IPS-NIHi11 (cell line): ENCODE measurements at regions not wholly inside any gene's neighbourhood (a gene's known extent, or its start where the extent isn't known, plus 50 kb on each side); places are given as distances from the start of the nearest gene placed in this dataset.
"Not testable (repeated sequence)": the region's sequence is repeated elsewhere in the genome, so short reads cannot be mapped to it uniquely, and the experiment has no call there.

Experiments
- DNase-seq: peaks from one replicate; pipeline ENCODE4 v3.0.0; 2012; ENCODE audit warnings: mixed read lengths, low spot score

DNA sequence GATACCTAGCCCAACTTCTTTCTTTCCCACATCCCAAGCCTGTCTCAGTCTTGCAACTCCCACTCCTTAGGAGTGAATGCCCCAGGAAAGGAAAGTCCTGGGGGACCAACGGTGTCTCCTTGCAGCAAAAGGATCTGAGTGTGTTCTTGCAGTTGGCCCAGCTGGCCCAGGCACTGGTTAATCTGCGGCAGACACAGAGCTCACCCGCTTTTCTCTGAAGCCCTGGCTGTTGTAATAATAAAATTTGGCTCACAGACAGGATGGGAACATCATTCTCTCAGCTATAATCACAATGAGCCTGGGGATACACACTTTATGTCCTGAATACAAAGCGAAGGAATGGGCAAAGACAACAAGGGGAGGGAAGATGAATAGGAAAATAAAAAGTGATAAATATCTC, 185.6 kb upstream of the ADRA1D start:
- no peak for DNase-seq

DNA sequence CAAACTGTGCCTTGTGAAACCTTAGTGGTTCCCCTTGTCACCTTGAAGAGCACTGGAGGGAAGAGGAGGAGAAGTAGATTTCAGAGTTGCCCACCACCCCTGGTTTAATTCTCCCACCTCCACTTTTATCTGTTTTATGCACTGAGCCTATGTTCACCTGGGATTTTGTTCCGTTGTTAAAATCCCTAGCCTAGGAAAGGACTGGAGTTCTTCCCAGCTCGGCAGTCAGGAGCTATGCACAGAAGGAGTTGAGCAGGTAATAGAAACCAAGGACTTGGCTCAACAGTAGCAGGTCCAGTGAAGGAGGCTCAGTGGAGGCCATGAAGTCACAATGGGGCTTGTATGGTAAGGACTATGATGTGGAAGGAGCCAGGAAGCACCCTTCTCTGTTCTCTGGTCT, 182.4 kb upstream of the ADRA1D start:
- no peak for DNase-seq

DNA sequence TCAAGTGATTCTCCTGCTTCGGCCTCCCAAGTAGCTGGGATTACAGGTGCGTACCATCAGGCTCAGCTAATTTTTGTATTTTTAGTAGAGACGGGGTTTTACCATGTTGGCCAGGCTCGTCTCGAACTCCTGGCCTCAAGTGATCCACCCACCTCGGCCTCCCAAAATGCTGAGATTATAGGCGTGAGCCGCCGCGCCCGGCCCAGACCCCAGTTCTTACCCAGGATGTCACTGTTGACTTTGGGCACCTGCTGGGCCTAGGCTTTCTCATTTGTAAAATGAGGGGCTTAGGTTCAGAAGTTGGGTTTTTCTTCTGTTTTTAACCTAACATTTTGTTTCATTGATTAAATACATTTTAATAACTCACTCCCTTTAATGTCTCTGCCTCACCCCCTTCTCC, 181.7 kb upstream of the ADRA1D start:
- DNase-seq: not testable (repeated sequence)

DNA sequence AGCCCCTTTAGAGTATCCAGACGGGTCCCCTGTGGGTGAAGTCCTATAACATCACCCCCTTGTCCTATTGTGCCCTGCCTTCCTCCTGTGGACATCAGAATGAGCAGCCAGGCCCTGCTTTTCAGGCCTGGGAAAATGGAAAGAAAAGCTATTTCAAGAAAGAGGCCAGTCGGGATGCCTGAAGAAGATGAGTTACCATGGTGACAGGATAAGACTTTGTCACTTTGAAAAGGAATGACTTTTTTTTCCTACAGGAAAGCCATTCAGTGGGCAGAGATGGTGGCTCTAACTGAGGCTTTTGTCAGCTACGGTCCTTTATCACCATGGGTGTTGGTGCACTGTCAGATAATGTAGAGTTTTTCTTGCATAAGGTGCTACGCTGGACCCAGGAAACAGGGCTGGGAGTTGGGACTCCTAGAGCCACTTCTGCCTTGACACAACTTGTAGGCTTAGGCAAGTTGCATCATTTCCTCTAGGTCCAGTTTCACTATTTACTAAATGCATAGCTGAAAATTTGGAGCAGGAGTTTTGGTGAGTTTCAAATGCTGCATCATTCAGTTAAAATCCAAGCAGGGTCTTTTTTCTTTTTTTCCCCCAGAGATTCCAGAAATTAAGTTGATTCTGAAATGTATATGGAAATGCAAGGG, 179.0 kb upstream of the ADRA1D start:
- no peak for DNase-seq

DNA sequence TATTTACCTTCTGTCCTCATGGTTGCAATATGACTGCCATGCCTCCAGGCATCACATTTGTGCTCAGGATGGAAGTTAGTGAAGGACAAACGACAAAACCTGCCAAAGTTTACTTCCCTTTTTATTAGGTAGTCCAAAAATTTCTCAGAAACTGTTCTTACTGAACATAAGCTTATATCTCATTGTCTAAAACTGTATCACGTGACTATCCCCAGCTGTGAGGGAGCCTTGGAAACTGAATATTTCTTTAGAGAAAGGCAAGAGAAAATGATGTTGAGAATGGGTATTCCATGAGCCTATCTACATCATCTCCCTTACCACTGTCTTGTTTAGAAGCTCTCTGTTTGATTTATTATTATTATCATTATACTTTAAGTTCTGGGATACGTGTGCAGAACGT, 169.1 kb upstream of the ADRA1D start:
- no peak for DNase-seq

DNA sequence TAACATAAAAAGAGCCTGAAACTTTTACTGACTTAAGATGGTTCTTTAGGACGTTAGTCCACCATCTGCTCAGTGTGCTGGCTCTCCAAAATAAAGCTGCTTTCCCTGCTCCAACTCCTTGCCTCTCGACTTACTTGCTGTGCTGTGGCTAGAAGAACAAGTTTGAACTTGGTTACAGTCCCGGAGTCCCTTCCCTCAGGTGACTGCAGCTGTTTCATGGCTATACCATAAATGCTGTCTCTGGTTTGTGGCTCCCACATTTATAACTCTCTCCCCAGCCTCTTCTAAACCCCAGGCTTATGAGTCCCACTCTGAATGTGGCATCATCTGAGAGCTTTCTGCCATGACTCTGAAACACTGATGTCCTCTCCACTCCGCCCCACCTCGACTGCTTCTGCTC, 166.2 kb upstream of the ADRA1D start:
- no peak for DNase-seq

DNA sequence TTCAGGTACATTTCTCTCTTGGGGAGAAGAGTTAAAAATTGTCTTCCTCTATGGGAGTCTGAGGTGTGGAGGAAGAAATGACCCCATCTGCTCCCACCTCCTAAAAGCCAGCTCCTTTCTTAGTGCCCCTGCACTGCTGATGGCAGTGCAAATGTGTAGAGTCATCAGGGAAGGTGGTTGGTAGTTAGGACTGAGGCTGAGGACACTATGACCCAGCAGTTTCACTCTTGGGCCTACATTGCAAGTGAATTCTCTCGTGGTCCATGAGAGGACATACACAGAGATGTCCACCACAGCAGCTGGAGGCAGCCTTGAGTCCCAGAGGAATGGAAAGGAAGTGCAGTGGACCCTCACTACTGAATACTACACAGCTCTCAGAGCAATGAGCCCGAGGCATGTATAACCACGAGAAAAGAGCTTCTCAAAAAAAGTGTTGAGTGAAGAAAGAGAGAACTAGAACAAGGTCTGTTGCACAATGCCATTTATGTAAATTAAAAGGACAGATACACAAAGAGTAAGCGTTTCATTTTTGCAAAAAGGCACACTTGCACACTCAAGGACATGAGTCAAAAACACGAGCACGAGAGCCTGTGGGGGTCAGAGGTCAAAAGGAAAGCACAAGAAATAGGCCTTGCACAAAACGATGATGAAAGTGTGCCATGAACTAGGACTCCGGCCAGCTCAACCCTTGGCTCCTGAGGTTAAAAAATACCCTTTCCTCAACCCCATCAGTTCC, 164.4 kb upstream of the ADRA1D start:
- no peak for DNase-seq

DNA sequence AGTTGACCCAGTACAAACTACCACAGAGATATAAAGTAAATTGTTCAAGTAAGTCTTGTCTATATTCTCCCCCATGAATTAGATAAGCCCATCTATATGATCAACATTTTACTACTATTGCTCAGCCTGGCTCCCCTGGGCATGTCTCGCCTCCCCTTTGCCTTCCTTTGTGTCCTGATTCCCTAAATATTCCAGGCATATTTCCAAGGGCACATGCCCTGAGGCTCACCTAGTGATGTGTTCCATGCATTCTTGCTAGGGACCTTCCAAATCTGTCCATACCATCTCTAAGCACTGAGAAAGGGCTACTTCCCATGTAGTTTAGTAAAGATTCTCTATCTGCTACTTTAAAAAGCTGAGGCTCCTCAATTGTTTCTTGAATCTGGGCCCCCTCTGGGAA, 163.1 kb upstream of the ADRA1D start:
- no peak for DNase-seq

DNA sequence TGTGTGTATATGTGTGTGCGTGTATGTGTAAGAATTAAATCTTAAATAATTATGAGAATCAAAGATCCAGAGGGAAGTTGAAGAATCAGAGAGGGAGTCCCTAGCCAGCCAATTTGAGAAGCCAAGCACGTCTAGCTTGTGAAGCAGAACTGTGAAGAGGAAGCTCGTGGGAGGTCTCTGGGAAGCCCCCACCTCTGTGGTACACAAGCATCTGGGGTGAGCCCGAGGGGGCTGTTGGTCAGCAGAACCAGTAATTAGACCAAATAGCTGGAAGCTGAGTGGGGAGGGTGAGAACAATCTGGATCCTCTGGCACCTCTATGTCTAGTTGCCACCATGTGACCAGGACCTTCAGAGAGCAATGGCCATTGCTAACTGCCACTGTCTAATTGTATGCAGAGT, 162.7 kb upstream of the ADRA1D start:
- DNase-seq: no peak

DNA sequence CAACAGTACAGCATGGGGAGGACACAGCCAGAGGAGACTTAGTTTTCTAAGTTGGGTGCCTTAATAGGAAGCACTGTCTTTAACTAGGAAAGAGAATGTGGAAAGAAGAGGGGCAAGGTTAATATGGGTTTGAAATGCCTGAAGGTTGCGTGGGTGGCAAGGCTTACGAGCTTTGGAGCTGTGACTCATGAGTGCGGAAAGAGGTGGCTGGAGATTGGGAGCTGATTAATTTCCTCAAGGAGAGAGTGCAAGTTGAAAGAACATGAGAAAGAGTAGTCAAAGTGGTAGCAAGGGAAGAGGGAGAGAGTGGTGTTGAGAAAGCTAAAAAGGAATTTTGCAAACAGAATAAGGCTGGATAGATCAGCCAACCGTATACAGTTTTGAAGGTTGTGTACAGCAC, 157.5 kb upstream of the ADRA1D start:
- no peak for DNase-seq

DNA sequence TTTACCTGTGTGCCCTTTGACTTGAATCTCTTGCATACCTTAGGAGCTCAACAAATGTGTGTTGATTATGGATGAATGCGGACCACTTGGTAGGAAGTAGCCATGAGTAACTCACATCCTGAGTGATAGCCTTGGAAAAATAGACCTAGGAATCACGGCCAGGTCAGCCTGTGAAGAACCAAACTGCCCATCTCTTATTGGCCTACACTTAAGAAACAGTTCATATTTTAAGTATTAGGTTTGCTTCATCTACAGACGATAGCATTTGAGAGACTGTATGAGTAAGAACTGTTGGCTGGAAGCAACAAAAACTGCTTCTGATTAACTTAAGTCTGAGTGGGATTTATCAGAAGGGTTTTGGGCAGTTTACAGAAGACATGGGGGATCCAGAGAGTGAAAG, 152.5 kb upstream of the ADRA1D start:
- no peak for DNase-seq

DNA sequence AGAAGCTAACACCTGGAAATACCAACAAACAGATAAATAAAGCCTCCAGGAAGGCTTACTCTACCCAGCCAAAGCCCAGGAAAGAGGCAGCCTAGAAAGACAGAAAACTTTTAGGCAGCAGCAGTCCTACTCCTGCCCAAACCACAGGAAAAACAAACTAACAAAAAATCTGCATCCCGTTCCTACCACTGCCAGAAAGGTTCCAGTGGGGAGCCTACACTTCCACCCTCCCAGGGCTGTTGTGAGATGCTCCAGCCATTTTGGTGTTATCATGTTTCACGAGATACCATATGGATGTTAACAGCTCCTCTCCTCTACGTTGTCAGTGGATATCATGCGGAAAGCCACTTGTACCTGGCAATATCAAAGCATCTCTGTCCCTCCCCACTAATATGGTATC, 135.9 kb upstream of the ADRA1D start:
- no peak for DNase-seq

DNA sequence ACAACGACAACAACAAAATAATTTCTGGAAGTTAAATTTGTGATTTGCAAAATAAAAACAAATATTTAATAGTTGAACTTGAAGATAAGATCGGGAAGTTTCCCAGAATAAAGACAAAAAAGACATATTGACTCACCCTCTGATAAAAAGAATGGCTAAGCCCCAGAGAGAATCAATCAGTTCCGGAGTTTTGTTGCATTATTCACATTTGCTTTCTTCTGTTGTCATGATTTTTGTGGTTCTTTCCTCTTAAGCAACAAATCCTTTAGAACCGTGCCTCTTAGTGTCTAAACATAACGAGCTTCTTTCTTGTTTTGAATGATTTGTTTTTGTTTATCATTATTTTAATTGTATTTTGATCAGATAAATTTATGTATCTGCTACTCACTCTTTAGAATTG, 134.9 kb upstream of the ADRA1D start:
- no peak for DNase-seq

DNA sequence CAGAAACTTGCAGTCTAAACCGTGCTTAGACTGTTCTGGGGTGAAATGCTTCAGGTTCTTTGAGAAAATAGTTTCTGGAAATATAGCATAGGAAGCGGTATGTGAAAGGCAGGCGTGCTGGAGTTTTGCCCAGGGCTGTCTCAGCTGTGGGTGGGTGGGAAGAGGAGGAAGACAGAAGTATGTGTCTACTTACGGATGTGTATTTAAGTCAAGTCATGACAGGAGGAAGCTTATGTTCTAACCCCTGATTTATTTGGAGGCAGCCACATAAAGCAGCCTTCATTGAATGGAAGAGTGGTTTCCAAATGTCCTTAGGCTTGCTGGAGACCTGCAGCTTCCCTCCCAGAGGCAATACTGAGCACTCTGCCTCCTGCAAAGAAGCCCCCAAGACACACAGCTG, 126.8 kb upstream of the ADRA1D start:
- no peak for DNase-seq

DNA sequence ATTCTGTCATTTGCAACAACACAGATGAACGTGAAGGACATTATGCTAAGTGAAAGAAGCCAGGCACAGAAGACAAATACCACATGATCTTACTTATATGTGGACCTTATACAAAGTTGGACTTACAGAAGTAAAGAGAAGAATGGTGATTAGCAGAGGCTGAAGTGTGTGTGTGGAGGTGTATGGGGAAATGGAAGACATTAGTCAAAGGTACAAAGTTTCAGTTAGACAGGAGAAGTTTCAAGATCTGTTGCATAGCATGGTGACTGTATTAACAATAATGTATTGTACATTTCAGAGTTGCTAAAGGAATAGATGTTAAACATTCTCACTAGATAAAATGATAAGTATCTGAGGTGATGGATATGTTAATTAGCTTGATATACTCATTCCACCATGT, 124.4 kb upstream of the ADRA1D start:
- no peak for DNase-seq

DNA sequence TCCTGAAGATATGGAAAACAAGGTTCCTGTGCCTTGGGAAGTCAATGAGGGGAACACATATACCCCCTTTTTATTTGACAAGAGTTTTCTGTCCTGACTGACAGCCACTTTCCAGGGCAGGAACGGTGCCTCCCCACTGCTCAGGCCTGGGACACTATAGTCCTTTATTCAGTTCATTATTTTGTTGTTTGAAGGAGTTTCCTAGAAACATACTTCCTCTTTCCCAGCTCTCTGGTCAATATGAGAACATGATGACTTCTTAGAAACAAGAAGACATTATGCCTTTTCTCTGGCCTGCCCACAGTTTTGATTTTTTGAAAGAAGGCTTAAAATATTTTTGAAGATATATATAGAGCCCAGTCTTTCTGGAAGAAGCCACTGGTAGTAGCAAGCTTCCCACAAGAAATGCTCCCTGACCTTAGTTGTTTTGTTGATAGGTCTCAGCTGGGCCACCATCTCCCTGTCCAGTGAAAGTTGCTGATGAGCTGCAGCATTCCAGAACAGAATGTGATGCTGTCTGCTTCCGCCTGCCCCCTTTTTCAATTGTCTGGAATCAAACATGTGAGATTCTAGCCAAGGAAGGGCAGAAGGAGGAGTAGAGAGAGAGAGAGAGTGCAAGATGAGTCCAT, 122.7 kb upstream of the ADRA1D start:
- no peak for DNase-seq

DNA sequence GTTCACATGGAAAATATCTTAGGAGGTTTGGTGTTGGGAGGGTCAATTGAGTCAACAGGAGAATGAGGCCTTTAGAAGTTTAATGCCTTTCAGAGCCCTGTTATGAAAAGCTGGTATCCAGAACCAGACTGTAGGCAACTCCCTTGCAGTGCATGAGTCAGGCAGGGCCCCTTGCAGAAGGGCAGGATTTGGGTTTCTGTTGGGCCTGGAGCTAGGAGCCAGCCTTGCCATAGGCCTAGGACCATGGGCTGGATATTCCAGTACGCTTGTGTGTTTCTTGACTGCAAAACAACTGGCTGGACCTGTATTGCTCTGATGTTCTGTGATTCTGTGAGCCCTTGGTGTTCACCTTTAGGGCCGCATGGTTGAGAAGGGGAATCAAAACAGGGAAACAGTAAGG, 121.8 kb upstream of the ADRA1D start:
- DNase-seq: no peak

DNA sequence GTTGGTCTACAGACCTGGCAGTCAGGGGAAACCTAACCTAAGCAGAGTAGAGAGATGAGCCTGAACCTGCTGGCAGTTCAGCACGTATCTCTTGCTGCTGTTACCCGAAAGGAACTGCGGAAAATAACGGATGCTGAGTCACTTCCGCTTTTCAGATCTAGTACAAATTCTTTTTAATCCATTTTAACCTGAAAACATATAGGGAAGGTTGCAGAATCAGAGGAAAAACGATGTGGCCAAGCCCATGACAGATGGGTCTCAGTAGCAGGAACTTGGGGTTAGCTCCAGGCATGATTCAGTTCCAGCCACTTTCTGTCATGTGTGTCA, 120.7 kb upstream of the ADRA1D start:
- DNase-seq: no peak

DNA sequence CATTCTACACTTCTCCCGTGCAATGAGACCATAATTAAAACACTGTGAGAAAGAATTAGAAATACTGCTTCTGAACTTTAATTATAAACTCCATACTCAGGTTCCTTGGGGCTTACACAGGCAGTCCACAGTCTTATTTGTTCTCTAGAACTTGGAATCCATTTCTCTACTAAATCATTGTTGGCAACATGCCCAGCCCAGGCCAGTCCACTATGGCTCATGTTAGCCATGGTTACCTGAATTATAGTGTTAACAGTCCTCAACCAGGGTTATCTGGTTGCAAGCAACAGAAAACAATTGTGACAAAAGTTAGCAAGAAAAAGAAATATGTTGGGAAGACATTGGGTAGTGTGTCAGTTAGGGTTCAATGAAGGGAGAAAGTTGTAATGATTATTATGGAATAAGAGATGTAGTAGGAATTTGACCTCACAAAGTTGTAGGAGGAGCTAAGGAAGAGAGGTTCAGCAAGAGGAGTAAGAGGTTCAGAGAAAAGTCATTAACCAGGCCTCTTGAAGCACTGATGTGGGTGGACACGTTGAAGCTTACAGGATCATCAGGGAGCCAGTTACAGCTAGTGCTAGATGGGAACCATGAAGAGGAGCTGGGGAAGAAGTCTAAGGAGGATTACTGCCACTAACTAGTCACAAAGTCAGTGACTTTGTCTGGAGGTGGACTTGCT, 120.2 kb upstream of the ADRA1D start:
- DNase-seq: no peak

DNA sequence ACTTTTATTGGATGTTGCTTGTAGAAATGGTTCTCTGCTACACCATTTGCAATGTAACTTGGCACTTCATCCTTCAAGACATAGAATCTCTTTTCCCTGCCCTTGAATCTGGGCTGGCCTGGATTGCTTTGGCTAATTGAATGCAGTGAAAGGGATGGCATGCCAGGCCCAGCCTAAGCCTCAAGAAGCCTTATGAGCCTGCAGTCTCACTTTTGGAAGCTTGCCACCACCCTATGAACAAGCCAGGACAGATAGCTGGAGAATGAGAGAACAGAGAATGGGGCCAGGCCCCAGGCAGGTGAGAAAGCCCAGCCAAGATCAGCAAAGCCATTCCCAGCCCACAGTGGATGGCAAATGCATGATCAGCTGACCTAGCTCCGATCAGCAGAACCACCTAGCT, 117.0 kb upstream of the ADRA1D start:
- no peak for DNase-seq

DNA sequence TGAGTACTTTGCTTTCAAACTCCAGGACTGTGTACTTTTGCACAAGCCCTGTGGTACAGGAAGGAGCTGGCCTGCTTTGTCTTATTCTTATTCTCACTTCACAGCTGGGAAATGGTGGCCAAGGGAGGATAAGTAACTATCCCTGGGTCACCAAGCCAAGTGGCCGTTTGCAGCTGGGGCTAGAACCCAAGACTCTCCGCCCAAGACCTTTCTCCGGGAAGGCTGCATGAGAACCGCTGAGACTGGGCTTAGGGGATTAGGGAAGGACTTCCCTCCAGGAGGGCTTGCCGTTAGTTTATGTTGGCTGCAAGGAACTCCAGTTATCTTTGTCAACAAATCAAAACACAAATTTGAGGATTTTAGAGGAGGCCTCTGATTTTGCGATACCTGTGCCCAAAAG, 109.5 kb upstream of the ADRA1D start:
- no peak for DNase-seq

DNA sequence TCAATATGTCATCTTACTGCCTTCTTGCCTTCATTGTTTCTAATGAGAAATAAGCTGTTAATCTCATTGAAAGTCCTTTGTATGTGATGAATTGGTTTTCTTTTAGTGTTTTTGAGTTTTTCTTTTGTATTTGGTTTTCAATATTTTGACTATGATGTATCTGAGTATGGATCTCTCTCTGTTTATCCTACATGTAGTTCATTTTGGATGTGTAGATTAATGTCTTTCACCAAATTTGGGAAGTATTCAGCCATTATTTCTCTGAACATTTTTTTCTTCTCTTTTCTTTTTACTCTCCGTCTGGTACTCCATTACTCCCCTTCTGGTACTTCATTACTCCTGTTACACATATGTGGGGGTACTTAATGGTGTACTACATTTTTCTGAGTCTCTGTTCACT, 103.3 kb upstream of the ADRA1D start:
- DNase-seq: no peak

DNA sequence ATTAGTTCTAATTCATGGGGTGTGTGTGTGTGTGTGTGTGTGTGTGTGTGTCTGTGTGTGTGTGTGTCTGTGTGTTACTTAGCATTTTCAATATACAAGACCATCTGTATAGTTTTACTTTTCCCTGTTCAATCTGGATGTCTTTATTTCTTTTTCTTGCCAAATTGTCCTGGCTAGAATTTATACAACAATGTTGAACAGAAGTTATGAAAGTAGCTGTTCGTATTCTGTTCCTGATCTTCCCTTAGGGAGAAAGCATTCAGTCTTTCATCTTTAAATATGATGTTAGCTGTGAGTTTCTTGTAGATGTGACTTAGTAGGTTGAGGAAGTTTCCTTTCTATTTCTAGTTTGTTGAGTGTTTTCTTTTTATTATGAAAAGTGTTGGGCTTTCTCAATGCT, 101.0 kb upstream of the ADRA1D start:
- no peak for DNase-seq
